Hematopoietic multipotent progenitor cell treated with erythropoietin and hydrocortisone succinate and interleukin-3 and kit ligand, for 8 days (in vitro differentiated cells): ENCODE measurements at regions not wholly inside any gene's neighbourhood (a gene's known extent, or its start where the extent isn't known, plus 50 kb on each side); places are given as distances from the start of the nearest gene placed in this dataset.
"Not testable (repeated sequence)": the region's sequence is repeated elsewhere in the genome, so short reads cannot be mapped to it uniquely, and the experiment has no call there.

ENCODE experiments used
- DNase-seq: peaks from one replicate; pipeline ENCODE4 v3.0.0-alpha.2; 2015

- DNase-seq: no peak
Observed at GRCh38 chr1:199561334-199561733, 466.2 kb upstream of the NR5A2 start.

- DNase-seq: no peak
Observed at GRCh38 chr1:199573047-199573446, 454.5 kb upstream of the NR5A2 start.

GRCh38 chr1:199574950-199575349, 452.6 kb upstream of the NR5A2 start:
- no peak for DNase-seq

- no peak for DNase-seq
Observed at GRCh38 chr1:199580300-199580699, 447.2 kb upstream of the NR5A2 start.

- no peak for DNase-seq
Observed at GRCh38 chr1:199585392-199585791, 442.1 kb upstream of the NR5A2 start.

- DNase-seq: no peak
Observed at GRCh38 chr1:199590708-199591107, 436.8 kb upstream of the NR5A2 start.

- no peak for DNase-seq
Observed at GRCh38 chr1:199591468-199591867, 436.0 kb upstream of the NR5A2 start.

- no peak for DNase-seq
Observed at GRCh38 chr1:199593475-199593874, 434.0 kb upstream of the NR5A2 start.

GRCh38 chr1:199596448-199596847, 431.1 kb upstream of the NR5A2 start:
- DNase-seq: not testable (repeated sequence)

- no peak for DNase-seq
Observed at GRCh38 chr1:199597152-199597551, 430.4 kb upstream of the NR5A2 start.

- DNase-seq: no peak
Observed at GRCh38 chr1:199608414-199608813, 419.1 kb upstream of the NR5A2 start.

- peak; percentile 21 for DNase-seq
Observed at GRCh38 chr1:199612976-199613774, 414.3 kb upstream of the NR5A2 start.

GRCh38 chr1:199616947-199617346, 410.6 kb upstream of the NR5A2 start:
- no peak for DNase-seq

- DNase-seq: no peak
Observed at GRCh38 chr1:199619223-199619622, 408.3 kb upstream of the NR5A2 start.

- not testable (repeated sequence) for DNase-seq
Observed at GRCh38 chr1:199626228-199626627, 401.3 kb upstream of the NR5A2 start.

GRCh38 chr1:199629624-199630023, 397.9 kb upstream of the NR5A2 start:
- no peak for DNase-seq

- no peak for DNase-seq
Observed at GRCh38 chr1:199639453-199639852, 388.1 kb upstream of the NR5A2 start.

GRCh38 chr1:199641531-199641930, 386.0 kb upstream of the NR5A2 start:
- no peak for DNase-seq

GRCh38 chr1:199644912-199645311, 382.6 kb upstream of the NR5A2 start:
- DNase-seq: no peak

GRCh38 chr1:199646761-199647160, 380.7 kb upstream of the NR5A2 start:
- no peak for DNase-seq

- no peak for DNase-seq
Observed at GRCh38 chr1:199657449-199657848, 370.1 kb upstream of the NR5A2 start.

GRCh38 chr1:199660071-199660470, 367.4 kb upstream of the NR5A2 start:
- DNase-seq: no peak

GRCh38 chr1:199665371-199665770, 362.1 kb upstream of the NR5A2 start:
- no peak for DNase-seq

GRCh38 chr1:199667089-199667488, 360.4 kb upstream of the NR5A2 start:
- no peak for DNase-seq

GRCh38 chr1:199669916-199670315, 357.6 kb upstream of the NR5A2 start:
- no peak for DNase-seq
